ENCODE measurements at regions not wholly inside any gene's neighbourhood (a gene's known extent, or its start where the extent isn't known, plus 50 kb on each side); places are given as distances from the start of the nearest gene placed in this dataset.

- TF ChIP-seq CTCF (IDR thresholded peaks at IDR 0.05) (no peak), POLR2A (IDR thresholded peaks at IDR 0.05) (no peak)
Measured at GRCh38 chr10:113339121-113339520, 213.7 kb upstream of the HABP2 start.
